Panc1 (cell line): ENCODE measurements at regions not wholly inside any gene's neighbourhood (a gene's known extent, or its start where the extent isn't known, plus 50 kb on each side); places are given as distances from the start of the nearest gene placed in this dataset.

Experiments used
- ATAC-seq: fragments of 200-7000 bp; cut with Tn5 transposase; 2 replicates; pipeline ENCODE4 v1.9.1; 2020; ENCODE audit warnings: mild to moderate bottlenecking, moderate library complexity
- BruUV-seq: library from RNA; stranded (reverse); fragments of 400-500 nt; replicated peaks from 2 replicates; lab custom pipeline; 2021; lab: Mats Ljungman, UMichigan
- CTCF ChIA-PET: fragments of 300-600 bp; sonication (Branson Sonifier 250); formaldehyde crosslinking; loops from one replicate; lab custom pipeline; 2022; ENCODE audit warnings: antibody characterized with exemption; lab: Charles Lee
- POLR2A ChIA-PET: fragments of 300-600 bp; sonication (Branson Sonifier 250); formaldehyde crosslinking; loops from one replicate; lab custom pipeline; 2022; ENCODE audit warnings: antibody characterized with exemption; lab: Charles Lee
- DNase-seq: peaks from one replicate; pipeline ENCODE4 v3.0.0-alpha.2; 2010; ENCODE audit warnings: low read depth, low spot score
- H3K27ac ChIP-seq: 2 replicates; pipeline ENCODE4 v1.5.1; 2011; ENCODE audit warnings: mild to moderate bottlenecking, low read length, inconsistent platforms
- H3K27me3 ChIP-seq: fragments of 200-500 bp; sonication (Bioruptor generic); 2 replicates; pipeline ENCODE4 v1.6.0; 2014; ENCODE audit warnings: low read length, inconsistent platforms; ENCODE audit not compliant: control insufficient read depth, insufficient read depth
- H3K36me3 ChIP-seq: fragments of 200-500 bp; sonication (Bioruptor generic); 2 replicates; pipeline ENCODE4 v1.5.1; 2014; ENCODE audit warnings: inconsistent platforms, mild to moderate bottlenecking, low read length, moderate library complexity; ENCODE audit not compliant: control insufficient read depth, insufficient read depth
- H3K4me1 ChIP-seq: 2 replicates; pipeline ENCODE4 v1.5.1; 2011; ENCODE audit warnings: inconsistent platforms, mild to moderate bottlenecking, low read length, moderate library complexity; ENCODE audit not compliant: control insufficient read depth, insufficient read depth
- H3K4me3 ChIP-seq, 2 experiments: 2 replicates each; pipeline ENCODE4 v1.5.1; 2011 to 2012; ENCODE audit warnings: low read depth in 2 of 2, low read length in 2 of 2, mild to moderate bottlenecking in 2 of 2, inconsistent platforms in 1 of 2, moderate library complexity in 1 of 2
- H3K9me3 ChIP-seq: fragments of 200-500 bp; sonication (Bioruptor generic); 2 replicates; pipeline ENCODE4 v1.5.1; 2014; ENCODE audit warnings: low read depth, mild to moderate bottlenecking, inconsistent platforms, low read length, moderate library complexity; ENCODE audit not compliant: control insufficient read depth, insufficient read depth
- POLR2AphosphoS5 ChIP-seq: IDR thresholded peaks from 2 replicates; pipeline ENCODE4 v1.6.1; 2012; ENCODE audit warnings: mild to moderate bottlenecking, low read depth, low read length, moderate library complexity
- REST ChIP-seq, 2 experiments: IDR thresholded peaks; 2 replicates each; pipeline ENCODE4 v1.6.1; 2011 to 2012; ENCODE audit warnings: low read depth in 2 of 2, control low read depth in 1 of 2, low read length in 1 of 2, mild to moderate bottlenecking in 1 of 2, moderate library complexity in 1 of 2; ENCODE audit not compliant: insufficient read depth in 1 of 2
- SIN3A ChIP-seq: IDR thresholded peaks from 2 replicates; pipeline ENCODE4 v1.6.1; 2012; ENCODE audit warnings: low read depth, mild to moderate bottlenecking, low read length, moderate library complexity, borderline replicate concordance; ENCODE audit not compliant: insufficient read depth
- TCF7L2 ChIP-seq: IDR thresholded peaks from 2 replicates; pipeline ENCODE4 v1.6.1; 2011; ENCODE audit warnings: mild to moderate bottlenecking, low read depth, low read length, inconsistent platforms
- in situ Hi-C: cut with HindIII; loops from 2 replicates; pipeline ENCODE4 v1.10.0; 2016; ENCODE audit warnings: low sequenced_read_pairs, low pct_unique_long_range_greater_than_20kb
- intact Hi-C: fragments of 100-400 bp; cut with micrococcal nuclease; formaldehyde crosslinking; loops from one replicate; pipeline ENCODE4 v1.10.0; 2022; ENCODE audit not compliant: unreplicated experiment
- TF ChIP-seq, protein P1 (sequence below): fragments of 450-650 bp; IDR thresholded peaks from 2 replicates; pipeline ENCODE4 v1.5.1; 2017; ENCODE audit warnings: mild to moderate bottlenecking

DNA sequence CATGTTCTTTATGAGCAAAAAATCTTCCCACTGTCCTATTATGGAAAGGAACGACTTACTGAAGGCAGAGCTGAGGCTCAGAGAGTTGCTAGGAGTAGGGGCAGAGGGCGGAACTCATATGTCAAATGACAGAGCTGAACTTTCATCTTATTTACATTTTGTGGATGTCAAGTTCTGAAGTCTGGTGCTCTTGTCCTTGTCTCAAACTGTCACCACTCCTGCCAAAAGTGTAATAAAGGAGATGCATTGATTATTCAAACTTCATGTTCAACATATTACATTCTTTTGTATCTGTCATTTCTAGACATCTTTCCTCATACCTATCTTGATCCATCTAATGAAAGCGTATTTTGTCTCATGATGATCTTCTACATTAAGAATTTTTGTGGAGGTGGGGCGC, 57.1 kb upstream of the C11orf87 start:
- Histone ChIP-seq H3K36me3 (no peaks in the 10 kb centered on the region), H3K27ac (no peak overlapping the region), H3K9me3 (peaks cover 12% of the 10 kb centered on the region; the same call in 1 of the 2 replicates), H3K4me1 (no peaks in the 10 kb centered on the region), H3K4me3 (no peak overlapping the region), H3K27me3 (no peaks in the 10 kb centered on the region)
- intact Hi-C loops = no loop called here
- TF ChIP-seq REST (IDR thresholded peaks at IDR 0.05; ENCODE audit: insufficient read depth in 1 of 2, low read depth in 2 of 2, low read length in 1 of 2) = no peak
- TF ChIP-seq POLR2AphosphoS5 = no peak
- TF ChIP-seq SIN3A = no peak
- no peak for TF ChIP-seq TCF7L2
- TF ChIP-seq, protein P1, sequence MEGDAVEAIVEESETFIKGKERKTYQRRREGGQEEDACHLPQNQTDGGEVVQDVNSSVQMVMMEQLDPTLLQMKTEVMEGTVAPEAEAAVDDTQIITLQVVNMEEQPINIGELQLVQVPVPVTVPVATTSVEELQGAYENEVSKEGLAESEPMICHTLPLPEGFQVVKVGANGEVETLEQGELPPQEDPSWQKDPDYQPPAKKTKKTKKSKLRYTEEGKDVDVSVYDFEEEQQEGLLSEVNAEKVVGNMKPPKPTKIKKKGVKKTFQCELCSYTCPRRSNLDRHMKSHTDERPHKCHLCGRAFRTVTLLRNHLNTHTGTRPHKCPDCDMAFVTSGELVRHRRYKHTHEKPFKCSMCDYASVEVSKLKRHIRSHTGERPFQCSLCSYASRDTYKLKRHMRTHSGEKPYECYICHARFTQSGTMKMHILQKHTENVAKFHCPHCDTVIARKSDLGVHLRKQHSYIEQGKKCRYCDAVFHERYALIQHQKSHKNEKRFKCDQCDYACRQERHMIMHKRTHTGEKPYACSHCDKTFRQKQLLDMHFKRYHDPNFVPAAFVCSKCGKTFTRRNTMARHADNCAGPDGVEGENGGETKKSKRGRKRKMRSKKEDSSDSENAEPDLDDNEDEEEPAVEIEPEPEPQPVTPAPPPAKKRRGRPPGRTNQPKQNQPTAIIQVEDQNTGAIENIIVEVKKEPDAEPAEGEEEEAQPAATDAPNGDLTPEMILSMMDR = no peak
- no TSS peak for BruUV-seq
- DNase-seq (no peak), ATAC-seq (no peak)
- in situ Hi-C loops = no loop called here
- ChIA-PET POLR2A (no interaction called here), CTCF (no interaction called here)

DNA sequence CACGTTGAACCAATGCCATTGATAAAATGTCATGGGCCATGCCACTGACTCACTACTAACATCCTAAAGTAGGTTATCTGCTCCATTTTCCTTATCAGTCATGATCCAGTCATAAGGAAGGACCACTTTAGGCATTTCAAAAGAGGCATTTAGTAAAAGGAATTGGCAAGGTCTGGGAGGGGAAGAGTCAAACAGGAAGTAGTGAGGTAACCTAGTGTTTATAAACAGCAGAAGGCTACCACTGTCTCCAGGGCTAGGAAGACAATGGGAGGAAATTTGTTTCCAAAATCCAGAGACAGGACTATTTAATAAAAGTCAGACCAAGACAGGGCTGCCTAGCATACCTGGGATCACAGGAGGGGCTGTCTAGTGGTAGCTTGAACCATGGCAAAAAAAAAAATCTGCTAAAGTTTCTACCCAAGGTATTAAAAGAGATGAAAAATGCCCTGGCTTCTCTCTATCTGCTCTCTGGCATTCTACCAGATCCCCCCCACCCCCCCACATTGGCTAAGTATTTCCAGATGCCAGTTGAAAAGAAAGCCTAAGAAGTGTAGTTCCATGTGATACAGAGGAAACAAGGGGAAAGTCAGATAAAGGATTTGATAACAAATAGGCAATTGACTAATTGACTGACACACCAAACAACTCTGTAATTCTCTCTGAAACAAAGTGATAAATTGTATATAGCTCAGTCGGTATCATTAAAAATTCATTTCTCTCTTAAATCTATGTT, 50.4 kb upstream of the C11orf87 start:
- CTCF ChIA-PET = no interaction called here
- in situ Hi-C loops = no loop called here
- intact Hi-C loops = no loop called here
- BruUV-seq = no TSS peak
- Histone ChIP-seq H3K27ac (no peak overlapping the region), H3K27me3 (no peaks in the 10 kb centered on the region), H3K4me1 (no peaks in the 10 kb centered on the region), H3K9me3 (peaks cover 10% of the 10 kb centered on the region; the same call in 1 of the 2 replicates), H3K36me3 (no peaks in the 10 kb centered on the region), H3K4me3 (no peak overlapping the region)
- TF ChIP-seq TCF7L2 (no peak), POLR2AphosphoS5 (no peak), REST (IDR thresholded peaks at IDR 0.05; ENCODE audit: insufficient read depth in 1 of 2, low read depth in 2 of 2, low read length in 1 of 2) (no peak), SIN3A (no peak)
- TF ChIP-seq, protein P1 = no peak
- ATAC-seq = no peak
- no peak for DNase-seq
- POLR2A ChIA-PET = no interaction called here
